Gastroesophageal sphincter (tissue), 3 donors: ENCODE measurements at regions not wholly inside any gene's neighbourhood (a gene's known extent, or its start where the extent isn't known, plus 50 kb on each side); places are given as distances from the start of the nearest gene placed in this dataset.

Experiments
- POLR2A ChIP-seq, 2 donors: fragments of 450-650 bp; IDR thresholded peaks; one replicate each; pipeline ENCODE4 v1.6.1; 2017; ENCODE audit warnings: antibody characterized with exemption in 2 of 2, mild to moderate bottlenecking in 2 of 2, moderate library complexity in 1 of 2
- TF ChIP-seq, protein P1 (sequence below), 4 experiments: fragments of 200-600 bp in 2 of 4; fragments of 450-650 bp in 2 of 4; sonication (generic) in 1 of 4; IDR thresholded peaks; one replicate each; pipeline ENCODE4 v1.5.1; 2017 to 2019; ENCODE audit warnings: antibody characterized with exemption in 4 of 4, mild to moderate bottlenecking in 2 of 4, moderate library complexity in 2 of 4

- TF ChIP-seq, protein P1, sequence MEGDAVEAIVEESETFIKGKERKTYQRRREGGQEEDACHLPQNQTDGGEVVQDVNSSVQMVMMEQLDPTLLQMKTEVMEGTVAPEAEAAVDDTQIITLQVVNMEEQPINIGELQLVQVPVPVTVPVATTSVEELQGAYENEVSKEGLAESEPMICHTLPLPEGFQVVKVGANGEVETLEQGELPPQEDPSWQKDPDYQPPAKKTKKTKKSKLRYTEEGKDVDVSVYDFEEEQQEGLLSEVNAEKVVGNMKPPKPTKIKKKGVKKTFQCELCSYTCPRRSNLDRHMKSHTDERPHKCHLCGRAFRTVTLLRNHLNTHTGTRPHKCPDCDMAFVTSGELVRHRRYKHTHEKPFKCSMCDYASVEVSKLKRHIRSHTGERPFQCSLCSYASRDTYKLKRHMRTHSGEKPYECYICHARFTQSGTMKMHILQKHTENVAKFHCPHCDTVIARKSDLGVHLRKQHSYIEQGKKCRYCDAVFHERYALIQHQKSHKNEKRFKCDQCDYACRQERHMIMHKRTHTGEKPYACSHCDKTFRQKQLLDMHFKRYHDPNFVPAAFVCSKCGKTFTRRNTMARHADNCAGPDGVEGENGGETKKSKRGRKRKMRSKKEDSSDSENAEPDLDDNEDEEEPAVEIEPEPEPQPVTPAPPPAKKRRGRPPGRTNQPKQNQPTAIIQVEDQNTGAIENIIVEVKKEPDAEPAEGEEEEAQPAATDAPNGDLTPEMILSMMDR (IDR thresholded peaks at IDR 0.05): no peak
- no peak for TF ChIP-seq POLR2A (IDR thresholded peaks at IDR 0.05)
Observed at GRCh38 chr15:38171973-38172372, 80.7 kb upstream of the SPRED1 start.
